HCT116 (cell line): ENCODE measurements at regions not wholly inside any gene's neighbourhood (a gene's known extent, or its start where the extent isn't known, plus 50 kb on each side); places are given as distances from the start of the nearest gene placed in this dataset.

Experiments
- ATAC-seq: fragments of 200-7000 bp; cut with Tn5 transposase; 2 replicates; pipeline ENCODE4 v1.9.1; 2020; ENCODE audit warnings: mild to moderate bottlenecking, moderate library complexity
- BruUV-seq: library from RNA; stranded (reverse); fragments of 400-500 nt; replicated peaks from 2 replicates; lab custom pipeline; 2021; lab: Mats Ljungman, UMichigan
- CTCF ChIA-PET: fragments of 300-600 bp; sonication (Branson Sonifier 250); formaldehyde crosslinking; loops from one replicate; lab custom pipeline; 2021; ENCODE audit warnings: antibody characterized with exemption; lab: Charles Lee
- POLR2A ChIA-PET: fragments of 300-600, 350-600 bp; sonication (Branson Sonifier 250); formaldehyde crosslinking; loops from one replicate; lab custom pipeline; 2021; ENCODE audit warnings: antibody characterized with exemption; lab: Charles Lee
- RAD21 ChIA-PET, 2 experiments: fragments of 300-600 bp; sonication (Branson Sonifier 250); formaldehyde crosslinking; loops; one replicate each; lab custom pipeline; 2023; ENCODE audit warnings: low total read pairs in 2 of 2; ENCODE audit not compliant: uncharacterized antibody in 2 of 2, unreplicated experiment in 2 of 2, low non-redundant PET in 1 of 2; lab: Charles Lee
- DNase-seq: peaks from one replicate; pipeline ENCODE4 v3.0.0-alpha.2; 2010; ENCODE audit warnings: low read depth, low spot score
- H2AFZ ChIP-seq: fragments of 200-600 bp; shearing (Covaris generic), sonication (generic); 2 replicates; pipeline ENCODE4 v1.6.1; 2017; ENCODE audit warnings: low read depth, mixed run types, mixed read lengths, antibody characterized with exemption, low read length; ENCODE audit not compliant: poor library complexity, severe bottlenecking
- H3K27ac ChIP-seq: 2 replicates; pipeline ENCODE4 v1.5.1; 2012; ENCODE audit warnings: low read depth, low read length
- H3K27me3 ChIP-seq: fragments of 200-600 bp; sonication (generic); 2 replicates; pipeline ENCODE4 v1.6.1; 2016; ENCODE audit warnings: mixed run types, low read length, mixed read lengths; ENCODE audit not compliant: insufficient read depth
- H3K36me3 ChIP-seq, 2 experiments: fragments of 200-500 bp in 1 of 2; fragments of 200-600 bp in 1 of 2; sonication (Bioruptor generic) in 1 of 2; sonication (generic) in 1 of 2; 2 replicates each; pipeline versions ENCODE4 v1.5.1 to v1.6.1; 2014 to 2016; ENCODE audit warnings: low read length in 2 of 2, inconsistent platforms in 1 of 2, mixed read lengths in 1 of 2, mixed run types in 1 of 2; ENCODE audit not compliant: insufficient read depth in 2 of 2, control insufficient read depth in 1 of 2
- H3K4me1 ChIP-seq, 2 experiments: fragments of 200-600 bp in 1 of 2; sonication (generic) in 1 of 2; 2 replicates each; pipeline versions ENCODE4 v1.5.1 to v1.6.1; 2012 to 2017; ENCODE audit warnings: low read length in 2 of 2, inconsistent platforms in 1 of 2, mild to moderate bottlenecking in 1 of 2, mixed read lengths in 1 of 2, mixed run types in 1 of 2, moderate library complexity in 1 of 2; ENCODE audit not compliant: insufficient read depth in 2 of 2, control insufficient read depth in 1 of 2
- H3K4me2 ChIP-seq: fragments of 200-600 bp; sonication (generic); 2 replicates; pipeline ENCODE4 v1.6.1; 2017; ENCODE audit warnings: mixed run types, low read length, mixed read lengths
- H3K4me3 ChIP-seq, 2 experiments: fragments of 200-600 bp in 1 of 2; sonication (generic) in 1 of 2; replicated peaks in 1 of 2; 2 replicates each; pipeline ENCODE4 v1.5.1; 2011 to 2016; ENCODE audit warnings: low read length in 2 of 2, control low read depth in 1 of 2, low read depth in 1 of 2, mild to moderate bottlenecking in 1 of 2, mixed read lengths in 1 of 2, mixed run types in 1 of 2
- H3K79me2 ChIP-seq: fragments of 200-600 bp; sonication (generic); 2 replicates; pipeline ENCODE4 v1.6.1; 2017; ENCODE audit warnings: mild to moderate bottlenecking, mixed run types, low read length, moderate library complexity, mixed read lengths; ENCODE audit not compliant: insufficient read depth
- H3K9ac ChIP-seq: fragments of 200-600 bp; sonication (generic); 2 replicates; pipeline ENCODE4 v1.6.1; 2016; ENCODE audit warnings: low read length, mixed read lengths
- H3K9me2 ChIP-seq: fragments of 200-600 bp; sonication (generic), shearing (Covaris generic); 2 replicates; pipeline ENCODE4 v1.6.1; 2017; ENCODE audit warnings: mixed run types, mild to moderate bottlenecking, moderate library complexity; ENCODE audit not compliant: insufficient read depth
- H3K9me3 ChIP-seq, 2 experiments: fragments of 200-500 bp in 1 of 2; fragments of 200-600 bp in 1 of 2; sonication (Bioruptor generic) in 1 of 2; sonication (generic) in 1 of 2; 2 replicates each; pipeline ENCODE4 v1.6.1; 2014 to 2017; ENCODE audit warnings: low read length in 2 of 2, mixed read lengths in 2 of 2, inconsistent platforms in 1 of 2, low read depth in 1 of 2, mild to moderate bottlenecking in 1 of 2, mixed run types in 1 of 2, moderate library complexity in 1 of 2; ENCODE audit not compliant: control insufficient read depth in 1 of 2, insufficient read depth in 1 of 2
- H4K20me1 ChIP-seq: fragments of 200-600 bp; sonication (generic), shearing (Covaris generic); 2 replicates; pipeline ENCODE4 v1.6.1; 2017; ENCODE audit warnings: mixed run types, mild to moderate bottlenecking, moderate library complexity; ENCODE audit not compliant: insufficient read depth
- CBX3 ChIP-seq: IDR thresholded peaks from 2 replicates; pipeline ENCODE4 v1.6.1; 2012; ENCODE audit warnings: low read depth
- CEBPB ChIP-seq: IDR thresholded peaks from 2 replicates; pipeline ENCODE4 v1.6.1; 2012; ENCODE audit warnings: low read depth
- ELF1 ChIP-seq: IDR thresholded peaks from 2 replicates; pipeline ENCODE4 v1.6.1; 2012; ENCODE audit warnings: low read depth, borderline replicate concordance
- FOSL1 ChIP-seq: IDR thresholded peaks from 2 replicates; pipeline ENCODE4 v1.6.1; 2012; ENCODE audit warnings: low read depth
- MAX ChIP-seq: IDR thresholded peaks from 2 replicates; pipeline ENCODE4 v1.6.1; 2012
- POLR2A ChIP-seq: IDR thresholded peaks from 2 replicates; pipeline ENCODE4 v1.7.0; 2011; ENCODE audit warnings: borderline replicate concordance; ENCODE audit not compliant: insufficient read depth, insufficient read length; ENCODE audit errors: extremely low read depth
- RAD21 ChIP-seq: IDR thresholded peaks from 2 replicates; pipeline ENCODE4 v1.6.1; 2012; ENCODE audit warnings: low read depth, mild to moderate bottlenecking
- REST ChIP-seq: IDR thresholded peaks from 2 replicates; pipeline ENCODE4 v1.6.1; 2012; ENCODE audit warnings: low read depth
- ZNF274 ChIP-seq: fragments of 200-500 bp; sonication (Bioruptor generic); IDR thresholded peaks from 2 replicates; pipeline ENCODE4 v1.6.1; 2014; ENCODE audit warnings: mild to moderate bottlenecking, low read depth, low read length, inconsistent platforms
- intact Hi-C: fragments of 100-400 bp; cut with micrococcal nuclease; formaldehyde crosslinking; loops from 2 replicates; pipeline ENCODE4 v1.10.0; 2022

GRCh38 chr7:57204411-57204811 is 72.2 kb upstream of the ZNF479 start:
- Histone ChIP-seq H3K9ac (no peak overlapping the region), H3K9me3 (peaks cover 0 to 12% of the 10 kb centered on the region in 2 experiments; a peak in 2 of 4 replicates), H3K27me3 (no peaks in the 10 kb centered on the region), H3K36me3 (no peaks in the 10 kb centered on the region), H2AFZ (no peak overlapping the region), H3K27ac (no peak overlapping the region), H3K4me3 (no peak overlapping the region), H4K20me1 (no peaks in the 10 kb centered on the region)
- DNase-seq: no peak
- CTCF ChIA-PET: no interaction called here
- intact Hi-C loops: no loop called here
- RAD21 ChIA-PET: no interaction called here
- no peak for TF ChIP-seq CEBPB
- no peak for TF ChIP-seq ELF1
- TF ChIP-seq FOSL1: no peak
- TF ChIP-seq RAD21: no peak
- no peak for TF ChIP-seq REST
- TF ChIP-seq ZNF274: no peak
- TF ChIP-seq POLR2A: no peak
- no peak for TF ChIP-seq MAX
- TF ChIP-seq CBX3: no peak
- TF ChIP-seq, all 23 proteins: peak for 0
- H3K4me2 ChIP-seq: no peak overlapping the region
- POLR2A ChIA-PET: no interaction called here
- H3K4me1 ChIP-seq: no peaks in the 10 kb centered on the region
- H3K79me2 ChIP-seq: no peaks in the 10 kb centered on the region
- no peaks in the 10 kb centered on the region for H3K9me2 ChIP-seq
- no peak for ATAC-seq
- BruUV-seq: no TSS peak
